ENCODE measurements at regions not wholly inside any gene's neighbourhood (a gene's known extent, or its start where the extent isn't known, plus 50 kb on each side); places are given as distances from the start of the nearest gene placed in this dataset.
A peak's percentile ranks its signal among the peaks of the same experiment; 100 is the strongest.
"Not testable (repeated sequence)": the region's sequence is repeated elsewhere in the genome, so short reads cannot be mapped to it uniquely, and the experiment has no call there.

DNA sequence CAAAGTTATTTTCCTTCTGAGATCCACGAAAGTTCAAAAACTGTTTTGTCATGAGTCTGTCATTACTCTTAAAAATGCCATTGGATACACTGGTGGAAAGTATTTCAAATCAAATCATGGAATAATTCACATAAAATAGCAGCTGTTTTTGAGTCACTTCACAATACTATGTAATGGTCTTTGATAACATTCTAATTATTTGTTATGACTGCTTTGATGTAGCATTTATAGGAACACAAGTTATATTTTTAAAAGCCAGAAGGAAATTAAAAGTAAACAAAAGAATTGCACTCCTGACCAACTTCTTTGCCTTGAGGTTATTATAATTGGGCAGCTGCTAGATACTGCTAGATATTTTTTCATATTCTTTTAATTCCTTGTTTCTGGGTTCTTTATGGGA lies 473.2 kb downstream of the CCER1 start:
- TF ChIP-seq CTCF (IDR thresholded peaks at IDR 0.05; ENCODE audit: control insufficient read depth, extremely low read depth, insufficient read depth), result no peak
- DNase-seq (ENCODE audit: low read depth), result no peak

DNA sequence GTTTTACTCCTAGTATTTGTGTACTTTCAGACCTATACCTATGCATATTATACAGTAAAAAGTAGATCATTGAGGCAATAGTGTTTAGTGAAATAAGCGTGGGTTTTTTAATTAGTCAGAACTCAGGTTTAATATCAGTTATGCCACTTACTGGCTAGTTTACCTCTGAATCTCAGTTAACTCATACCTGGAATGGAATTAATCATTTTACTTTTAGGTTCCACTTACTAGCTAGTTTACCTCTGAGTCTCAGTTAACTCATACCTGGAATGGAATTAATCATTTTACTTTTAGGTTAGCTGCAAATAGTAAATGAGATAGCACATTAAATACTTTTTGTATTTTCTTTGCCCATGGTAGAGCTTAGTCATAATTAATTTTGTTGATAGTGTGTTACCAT lies 475.7 kb downstream of the CCER1 start:
- H3K4me3 ChIP-seq (ENCODE audit: low read depth, low read length), result no peak overlapping the region
- DNase-seq (ENCODE audit: low read depth), result no peak
- no peak for TF ChIP-seq CTCF (IDR thresholded peaks at IDR 0.05; ENCODE audit: control insufficient read depth, extremely low read depth, insufficient read depth)

More for the DNA sequence above, 473.2 kb downstream of the CCER1 start:
- no peak overlapping the region for H3K4me3 ChIP-seq (ENCODE audit: low read depth, low read length)

GRCh38 chr12:90473831-90474230 lies 481.1 kb downstream of the CCER1 start:
- no peak for TF ChIP-seq CTCF (IDR thresholded peaks at IDR 0.05; ENCODE audit: control insufficient read depth, extremely low read depth, insufficient read depth)
- H3K4me3 ChIP-seq (ENCODE audit: low read depth, low read length), result no peak overlapping the region
- DNase-seq (ENCODE audit: low read depth), result no peak

DNA sequence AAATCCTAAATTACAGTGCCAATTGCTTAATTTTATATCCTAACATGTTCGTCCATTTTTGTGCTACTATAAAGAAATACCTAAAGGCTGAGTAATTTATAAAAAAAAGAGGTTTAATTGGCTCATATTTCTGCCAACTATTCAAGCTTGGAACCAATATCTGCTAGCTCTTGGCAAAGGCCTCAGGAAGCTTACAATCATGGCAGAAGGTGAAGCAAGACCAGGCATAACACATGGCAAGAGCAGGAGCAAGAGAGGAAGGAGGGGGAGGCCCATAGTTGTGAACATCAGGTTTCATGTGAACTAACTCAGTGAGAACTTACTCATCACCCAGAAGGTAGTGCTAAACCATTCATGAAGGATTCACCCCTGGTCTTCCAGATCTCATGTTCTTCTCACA lies 494.3 kb downstream of the CCER1 start:
- TF ChIP-seq CTCF (IDR thresholded peaks at IDR 0.05; ENCODE audit: control insufficient read depth, extremely low read depth, insufficient read depth), result no peak
- H3K4me3 ChIP-seq (ENCODE audit: low read depth, low read length), result no peak overlapping the region
- no peak for DNase-seq (ENCODE audit: low read depth)

DNA sequence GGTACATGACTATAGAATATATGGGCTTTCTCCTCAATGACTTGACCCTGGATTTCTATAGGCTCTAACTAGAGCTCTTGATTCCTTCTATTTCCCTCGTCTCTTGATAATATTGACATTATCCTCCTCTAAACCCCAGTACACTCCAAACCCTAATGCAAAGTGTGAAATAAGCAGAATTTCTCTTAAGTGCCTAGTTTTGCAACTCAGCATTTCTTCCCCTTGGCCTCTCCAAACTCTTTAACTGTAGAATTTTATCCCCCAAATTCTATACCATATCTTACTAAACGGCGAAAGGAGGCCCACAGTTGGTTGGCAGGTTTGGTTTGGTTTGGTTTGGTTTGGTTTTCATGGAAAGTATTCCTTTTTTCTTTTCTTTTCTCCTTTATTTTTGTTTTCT lies 498.7 kb downstream of the CCER1 start:
- no peak for DNase-seq (ENCODE audit: low read depth)
- no peak for TF ChIP-seq CTCF (IDR thresholded peaks at IDR 0.05; ENCODE audit: control insufficient read depth, extremely low read depth, insufficient read depth)
- no peak overlapping the region for H3K4me3 ChIP-seq (ENCODE audit: low read depth, low read length)

- H3K4me3 ChIP-seq (ENCODE audit: low read depth, low read length), result no peak overlapping the region
- DNase-seq (ENCODE audit: low read depth), result no peak
- TF ChIP-seq CTCF (IDR thresholded peaks at IDR 0.05; ENCODE audit: control insufficient read depth, extremely low read depth, insufficient read depth), result no peak
Observed at GRCh38 chr12:90455756-90456155, 499.2 kb downstream of the CCER1 start.

GRCh38 chr12:90449611-90450010 lies 505.4 kb downstream of the CCER1 start:
- no peak overlapping the region for H3K4me3 ChIP-seq (ENCODE audit: low read depth, low read length)
- peak; percentile 57 for DNase-seq (ENCODE audit: low read depth)
- no peak for TF ChIP-seq CTCF (IDR thresholded peaks at IDR 0.05; ENCODE audit: control insufficient read depth, extremely low read depth, insufficient read depth)

GRCh38 chr12:90443466-90443865 lies 511.5 kb downstream of the CCER1 start:
- DNase-seq (ENCODE audit: low read depth); H3K4me3 ChIP-seq (ENCODE audit: low read depth, low read length): not testable (repeated sequence)

Measured in LNCaP clone FGC (cell line).